Esophagus muscularis mucosa (tissue), 4 donors: ENCODE measurements at regions not wholly inside any gene's neighbourhood (a gene's known extent, or its start where the extent isn't known, plus 50 kb on each side); places are given as distances from the start of the nearest gene placed in this dataset.

Experiments used
- DNase-seq: peaks from one replicate; pipeline ENCODE4 v3.0.0-alpha.2; 2017; ENCODE audit errors: extremely low spot score
- H3K27ac ChIP-seq, 4 donors: fragments of 200-600 bp; sonication (generic); replicated peaks in 1 of 4; 1 replicate in 3 of 4; 2 replicates in 1 of 4; pipeline ENCODE4 v1.5.1; 2016 to 2019; ENCODE audit warnings: mild to moderate bottlenecking in 1 of 4
- H3K27me3 ChIP-seq, 4 donors: fragments of 200-600 bp; sonication (generic); one replicate each; pipeline versions ENCODE4 v1.5.1 to v1.6.0; 2016 to 2019
- H3K36me3 ChIP-seq, 4 donors: fragments of 200-600 bp; sonication (generic); one replicate each; pipeline ENCODE4 v1.5.1; 2016 to 2019
- H3K4me1 ChIP-seq, 4 donors: fragments of 200-600 bp; sonication (generic); one replicate each; pipeline ENCODE4 v1.5.1; 2016 to 2019
- H3K4me3 ChIP-seq, 4 donors: fragments of 200-600 bp; sonication (generic); 1 replicate in 2 of 4; 2 replicates in 2 of 4; pipeline ENCODE4 v1.5.1; 2016 to 2019; ENCODE audit warnings: mild to moderate bottlenecking in 4 of 4, moderate library complexity in 1 of 4
- H3K9me3 ChIP-seq, 4 donors: fragments of 200-600 bp; sonication (generic); 1 replicate in 3 of 4; 2 replicates in 1 of 4; pipeline ENCODE4 v1.5.1; 2016 to 2019
- CTCF ChIP-seq, 3 experiments: fragments of 200-600 bp in 2 of 3; fragments of 450-650 bp in 1 of 3; sonication (generic) in 2 of 3; IDR thresholded peaks; one replicate each; pipeline ENCODE4 v1.5.1; 2017 to 2019; ENCODE audit warnings: antibody characterized with exemption in 3 of 3, mild to moderate bottlenecking in 2 of 3, moderate library complexity in 1 of 3
- EP300 ChIP-seq: sonication (generic); formaldehyde crosslinking; IDR thresholded peaks from one replicate; pipeline ENCODE4 v1.6.1; 2017; ENCODE audit warnings: antibody characterized with exemption
- POLR2A ChIP-seq: fragments of 450-650 bp; IDR thresholded peaks from one replicate; pipeline ENCODE4 v1.6.1; 2017; ENCODE audit warnings: antibody characterized with exemption, moderate library complexity, mild to moderate bottlenecking, low read depth
- POLR2AphosphoS5 ChIP-seq, 2 donors: sonication (generic); formaldehyde crosslinking; IDR thresholded peaks; one replicate each; pipeline ENCODE4 v1.6.1; 2017; ENCODE audit warnings: antibody characterized with exemption in 2 of 2
- WGBS: methylation state at CpG from one replicate; pipeline ENCODE4 v1.1.5; 2018; 5-methylcytosine and 5-hydroxymethylcytosine counted together
- intact Hi-C: fragments of 100-400 bp; cut with DNase I; formaldehyde crosslinking; loops from one replicate; pipeline ENCODE4 v1.15.1; 2023

- TF ChIP-seq POLR2A (no peak), POLR2AphosphoS5 (IDR thresholded peaks at IDR 0.05) (no peak), EP300 (no peak), CTCF (IDR thresholded peaks at IDR 0.05) (no peak)
- 80% methylated on average over 14 of the region's 14 CpGs for WGBS
- H3K9me3 ChIP-seq: no peaks in the 10 kb centered on the region
- no peaks in the 10 kb centered on the region for H3K27me3 ChIP-seq
- H3K36me3 ChIP-seq: no peaks in the 10 kb centered on the region
- intact Hi-C loops: no loop called here
- H3K27ac ChIP-seq: no peak overlapping the region
- DNase-seq: no peak
- H3K4me3 ChIP-seq: no peak overlapping the region
- no peaks in the 10 kb centered on the region for H3K4me1 ChIP-seq
Measured at GRCh38 chr12:66803930-66804329, 125.1 kb upstream of the GRIP1 start.

GRCh38 chr12:66804563-66804974 lies 125.7 kb upstream of the GRIP1 start:
- no peaks in the 10 kb centered on the region for H3K9me3 ChIP-seq
- no peak for TF ChIP-seq POLR2A
- no peak for TF ChIP-seq CTCF (IDR thresholded peaks at IDR 0.05)
- no peak for TF ChIP-seq EP300
- no peak for TF ChIP-seq POLR2AphosphoS5 (IDR thresholded peaks at IDR 0.05)
- H3K27me3 ChIP-seq: no peaks in the 10 kb centered on the region
- intact Hi-C loops: no loop called here
- WGBS: 68% methylated on average over 6 of the region's 6 CpGs
- no peaks in the 10 kb centered on the region for H3K4me1 ChIP-seq
- no peaks in the 10 kb centered on the region for H3K36me3 ChIP-seq
- no peak overlapping the region for H3K27ac ChIP-seq
- DNase-seq: no peak
- no peak overlapping the region for H3K4me3 ChIP-seq

- WGBS: 91% methylated on average over 1 of the region's 1 CpG
- DNase-seq: no peak
- no peaks in the 10 kb centered on the region for H3K27me3 ChIP-seq
- no peaks in the 10 kb centered on the region for H3K4me1 ChIP-seq
- H3K4me3 ChIP-seq: no peak overlapping the region
- TF ChIP-seq POLR2AphosphoS5 (IDR thresholded peaks at IDR 0.05) (no peak), POLR2A (no peak), CTCF (IDR thresholded peaks at IDR 0.05) (no peak), EP300 (no peak)
- H3K36me3 ChIP-seq: no peaks in the 10 kb centered on the region
- H3K27ac ChIP-seq: no peak overlapping the region
- intact Hi-C loops: no loop called here
- no peaks in the 10 kb centered on the region for H3K9me3 ChIP-seq
Measured at GRCh38 chr12:66808606-66809005, 129.7 kb upstream of the GRIP1 start.

GRCh38 chr12:66813137-66813892 lies 134.4 kb upstream of the GRIP1 start:
- 64% methylated on average over 2 of the region's 2 CpGs for WGBS
- Histone ChIP-seq H3K4me3 (no peak overlapping the region), H3K27me3 (no peaks in the 10 kb centered on the region), H3K9me3 (no peaks in the 10 kb centered on the region), H3K4me1 (no peaks in the 10 kb centered on the region), H3K36me3 (no peaks in the 10 kb centered on the region), H3K27ac (no peak overlapping the region)
- intact Hi-C loops: no loop called here
- DNase-seq: no peak
- TF ChIP-seq POLR2A (no peak), POLR2AphosphoS5 (IDR thresholded peaks at IDR 0.05) (no peak), EP300 (no peak), CTCF (IDR thresholded peaks at IDR 0.05) (no peak)

GRCh38 chr12:66819587-66819986 lies 140.7 kb upstream of the GRIP1 start:
- no peak for TF ChIP-seq POLR2A
- TF ChIP-seq CTCF (IDR thresholded peaks at IDR 0.05): no peak
- TF ChIP-seq POLR2AphosphoS5 (IDR thresholded peaks at IDR 0.05): no peak
- no peak for TF ChIP-seq EP300

More at GRCh38 chr12:66819587-66819986, 140.7 kb upstream of the GRIP1 start:
- Histone ChIP-seq H3K36me3 (no peaks in the 10 kb centered on the region), H3K4me1 (peaks cover 0 to 14% (median 8%) of the 10 kb centered on the region in 4 donors), H3K9me3 (no peaks in the 10 kb centered on the region), H3K27me3 (no peaks in the 10 kb centered on the region), H3K4me3 (no peak overlapping the region), H3K27ac (no peak overlapping the region)
- intact Hi-C loops: no loop called here
- DNase-seq: no peak
